Ovary (tissue), 7 donors: ENCODE measurements at regions not wholly inside any gene's neighbourhood (a gene's known extent, or its start where the extent isn't known, plus 50 kb on each side); places are given as distances from the start of the nearest gene placed in this dataset.

Experiments
- DNase-seq, 5 donors: peaks; one replicate each; pipeline ENCODE4 v3.0.0-alpha.2; 2019 to 2020
- H3K27ac ChIP-seq, 2 donors: fragments of 200-600 bp; one replicate each; pipeline versions ENCODE4 v1.5.1 to v1.8.0; 2019 to 2022
- H3K27me3 ChIP-seq: fragments of 200-600 bp; one replicate; pipeline ENCODE4 v1.8.0; 2022
- H3K36me3 ChIP-seq: fragments of 200-600 bp; sonication (generic); one replicate; pipeline ENCODE4 v1.5.1; 2019
- H3K4me1 ChIP-seq: one replicate; pipeline ENCODE4 v1.8.1; 2013; ENCODE audit warnings: mild to moderate bottlenecking, moderate library complexity; ENCODE audit not compliant: insufficient read depth
- H3K4me3 ChIP-seq: fragments of 200-600 bp; sonication (generic); one replicate; pipeline ENCODE4 v1.5.1; 2017
- H3K9me3 ChIP-seq, 2 donors: fragments of 200-600 bp in 1 of 2; sonication (generic) in 1 of 2; one replicate each; pipeline versions ENCODE4 v1.5.1 to v1.8.1; 2013 to 2019; ENCODE audit warnings: mild to moderate bottlenecking in 1 of 2, moderate library complexity in 1 of 2
- CTCF ChIP-seq, 3 donors: fragments of 450-650 bp in 2 of 3; fragments of 200-600 bp in 1 of 3; IDR thresholded peaks; one replicate each; pipeline versions ENCODE4 v1.5.1 to v1.8.0; 2016 to 2022; ENCODE audit warnings: antibody characterized with exemption in 3 of 3, mild to moderate bottlenecking in 1 of 3
- EP300 ChIP-seq: sonication (generic); formaldehyde crosslinking; IDR thresholded peaks from one replicate; pipeline ENCODE4 v1.6.1; 2017; ENCODE audit warnings: antibody characterized with exemption
- POLR2A ChIP-seq: fragments of 450-650 bp; IDR thresholded peaks from one replicate; pipeline ENCODE4 v1.6.1; 2017; ENCODE audit warnings: antibody characterized with exemption, mild to moderate bottlenecking, moderate library complexity
- WGBS, 3 donors: extraction: QIAGEN DNeasy Blood & Tissue Kit in 1 of 3; methylation state at CpG; one replicate each; pipeline versions ENCODE4 v1.1.5 to v1.1.7; 2013 to 2017; 5-methylcytosine and 5-hydroxymethylcytosine counted together
- intact Hi-C, 4 donors: fragments of 100-400 bp; cut with DNase I; formaldehyde crosslinking; loops; one replicate each; pipeline versions ENCODE4 v1.11.0 to v1.15.1; 2022 to 2023
- donor health status: DM: no; HTN: no; CAD: no; lungs with moderate emphysema.
- donor health status: DM: no; HTN: no; CAD: no.
- donor health status: Bipolar disorder and iron deficiency.
- donor health status: DM: no; HTN: no; CAD: no.
- donor health status: DM: yes; HTN: yes; CAD: no.

- TF ChIP-seq EP300, result no peak
- H3K4me1 ChIP-seq, result no peaks in the 10 kb centered on the region
- intact Hi-C loops, result no loop called here
Measured at GRCh38 chr5:98635656-98636055, 137.8 kb upstream of the RGMB start.

DNA sequence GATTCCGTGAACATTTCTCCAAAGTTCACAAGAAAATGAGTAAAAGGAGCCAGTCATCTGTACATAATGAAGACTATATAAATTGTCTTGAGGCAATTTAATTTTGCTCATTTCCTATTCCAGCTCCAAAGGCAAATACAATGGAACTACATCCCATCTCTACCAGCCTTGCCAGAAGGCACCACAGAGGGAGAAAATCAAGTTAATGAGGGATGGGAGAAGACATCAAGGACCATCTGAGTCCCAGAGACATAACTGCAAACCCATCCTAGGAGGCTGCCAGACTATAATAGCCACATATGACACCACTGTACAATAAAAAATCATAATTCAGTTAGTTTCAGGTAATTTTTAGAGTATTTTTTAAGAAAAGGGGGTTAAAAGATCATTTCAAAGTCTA is 136.3 kb upstream of the RGMB start:
- 94 to 96% (median 96%) methylated on average over 1 of the region's 1 CpG for WGBS, 3 donors
- Histone ChIP-seq H3K36me3 (no peaks in the 10 kb centered on the region), H3K27ac (no peak overlapping the region), H3K27me3 (no peaks in the 10 kb centered on the region), H3K9me3 (no peaks in the 10 kb centered on the region), H3K4me1 (no peaks in the 10 kb centered on the region), H3K4me3 (no peak overlapping the region)
- intact Hi-C loops, result no loop called here
- TF ChIP-seq EP300 (no peak), POLR2A (no peak), CTCF (IDR thresholded peaks at IDR 0.05) (no peak)
- DNase-seq, result no peak

More at GRCh38 chr5:98635656-98636055, 137.8 kb upstream of the RGMB start:
- no peaks in the 10 kb centered on the region for H3K27me3 ChIP-seq
- 78 to 85% (median 79%) methylated on average over 3 of the region's 3 CpGs for WGBS, 3 donors
- H3K9me3 ChIP-seq, result no peaks in the 10 kb centered on the region
- H3K27ac ChIP-seq, result no peak overlapping the region
- no peaks in the 10 kb centered on the region for H3K36me3 ChIP-seq
- DNase-seq, result no peak
- H3K4me3 ChIP-seq, result no peak overlapping the region

GRCh38 chr5:98637557-98637956 is 135.9 kb upstream of the RGMB start:
- WGBS, 3 donors, result 75 to 77% (median 77%) methylated on average over 3 of the region's 3 CpGs
- H3K27ac ChIP-seq, result no peak overlapping the region
- H3K4me1 ChIP-seq, result no peaks in the 10 kb centered on the region

DNA sequence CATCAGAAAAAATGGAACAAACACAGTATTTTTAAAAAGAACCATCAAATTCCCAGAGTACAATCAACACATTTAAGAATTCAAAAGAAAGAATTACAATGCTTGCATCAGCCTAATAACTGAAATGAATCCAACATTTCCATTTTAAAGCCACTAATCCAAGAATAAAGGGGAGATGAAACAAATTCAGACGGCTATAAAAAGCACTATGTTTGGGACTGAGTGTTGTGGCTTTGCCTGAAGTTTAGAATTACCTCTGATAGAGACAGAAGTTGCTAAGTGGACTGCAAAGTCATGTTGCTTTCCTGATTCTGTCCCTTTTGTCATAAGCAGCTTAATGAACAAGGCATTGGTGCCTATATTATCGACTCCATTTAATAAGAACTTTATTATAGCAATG is 135.4 kb upstream of the RGMB start:
- Histone ChIP-seq H3K4me1 (no peaks in the 10 kb centered on the region), H3K36me3 (no peaks in the 10 kb centered on the region), H3K9me3 (no peaks in the 10 kb centered on the region), H3K27ac (no peak overlapping the region), H3K27me3 (no peaks in the 10 kb centered on the region), H3K4me3 (no peak overlapping the region)
- 50 to 53% (median 50%) methylated on average over 2 of the region's 2 CpGs for WGBS, 3 donors
- intact Hi-C loops, result no loop called here
- DNase-seq, result no peak
- TF ChIP-seq CTCF (IDR thresholded peaks at IDR 0.05), result no peak
- no peak for TF ChIP-seq EP300
- no peak for TF ChIP-seq POLR2A

More at GRCh38 chr5:98637557-98637956, 135.9 kb upstream of the RGMB start:
- H3K9me3 ChIP-seq, result no peaks in the 10 kb centered on the region
- H3K4me3 ChIP-seq, result no peak overlapping the region
- H3K27me3 ChIP-seq, result no peaks in the 10 kb centered on the region
- no peaks in the 10 kb centered on the region for H3K36me3 ChIP-seq
- no peak for TF ChIP-seq EP300
- no peak for TF ChIP-seq CTCF (IDR thresholded peaks at IDR 0.05)
- no peak for TF ChIP-seq POLR2A
- intact Hi-C loops, result no loop called here
- no peak for DNase-seq

DNA sequence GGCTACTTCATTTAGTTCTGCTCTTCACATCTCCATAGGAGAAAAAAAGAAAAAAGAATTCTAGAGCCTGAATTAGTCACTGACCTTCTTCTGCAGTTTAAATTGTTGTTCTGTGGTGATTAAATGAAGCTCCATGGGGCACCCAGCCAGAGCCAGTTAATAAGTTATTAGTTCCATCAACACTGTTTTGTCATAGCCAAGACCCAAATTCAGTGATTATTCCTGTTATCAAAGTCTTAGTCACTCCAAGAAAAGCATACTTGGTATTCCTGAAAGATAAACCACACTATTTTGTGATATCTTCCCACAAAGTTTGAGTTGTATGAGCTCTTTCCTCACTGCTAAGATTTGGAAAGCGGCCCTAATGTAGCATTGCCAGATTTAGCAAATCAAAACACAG is 134.8 kb upstream of the RGMB start:
- DNase-seq, result peak in 1 of 5 donors; percentile 16
- Histone ChIP-seq H3K4me1 (no peaks in the 10 kb centered on the region), H3K27me3 (no peaks in the 10 kb centered on the region), H3K9me3 (no peaks in the 10 kb centered on the region), H3K4me3 (no peak overlapping the region), H3K27ac (no peak overlapping the region), H3K36me3 (no peaks in the 10 kb centered on the region)
- TF ChIP-seq CTCF (IDR thresholded peaks at IDR 0.05) (no peak), EP300 (no peak), POLR2A (no peak)
- intact Hi-C loops, result no loop called here
- WGBS, 3 donors, result 6 to 29% (median 13%) methylated on average over 1 of the region's 1 CpG
